WI38 (cell line): ENCODE measurements at regions not wholly inside any gene's neighbourhood (a gene's known extent, or its start where the extent isn't known, plus 50 kb on each side); places are given as distances from the start of the nearest gene placed in this dataset.

Experiments used
- H3K4me3 ChIP-seq: 2 replicates; pipeline ENCODE4 v1.5.1; 2011; ENCODE audit warnings: low read depth, mild to moderate bottlenecking, control low read depth, low read length
- TF ChIP-seq, protein P1 (sequence below): IDR thresholded peaks from 2 replicates; pipeline ENCODE4 v1.5.1; 2012; ENCODE audit warnings: low read depth, mild to moderate bottlenecking, control low read depth, low read length

DNA sequence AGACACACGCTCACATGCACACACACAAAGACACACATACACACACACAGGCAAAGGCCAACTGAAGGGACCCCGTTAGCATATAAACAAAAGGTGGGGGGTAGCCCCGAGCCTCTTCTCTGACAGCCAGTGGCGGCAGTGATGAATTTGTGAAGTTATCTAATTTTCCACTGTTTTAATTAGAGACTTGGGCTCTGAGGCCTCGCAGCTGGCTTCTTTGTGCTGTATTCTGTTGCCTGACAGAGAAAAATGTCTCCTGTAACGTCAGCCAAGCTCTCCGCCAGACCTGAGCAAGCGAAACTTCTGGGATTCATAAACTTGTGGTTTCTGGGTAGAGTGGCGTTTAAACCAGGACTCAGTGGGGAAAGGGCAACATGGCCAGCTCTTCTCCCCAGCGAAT, 113.9 kb upstream of the FOXF1 start:
- peak overlapping the region; percentile 31 for H3K4me3 ChIP-seq
- TF ChIP-seq, protein P1, sequence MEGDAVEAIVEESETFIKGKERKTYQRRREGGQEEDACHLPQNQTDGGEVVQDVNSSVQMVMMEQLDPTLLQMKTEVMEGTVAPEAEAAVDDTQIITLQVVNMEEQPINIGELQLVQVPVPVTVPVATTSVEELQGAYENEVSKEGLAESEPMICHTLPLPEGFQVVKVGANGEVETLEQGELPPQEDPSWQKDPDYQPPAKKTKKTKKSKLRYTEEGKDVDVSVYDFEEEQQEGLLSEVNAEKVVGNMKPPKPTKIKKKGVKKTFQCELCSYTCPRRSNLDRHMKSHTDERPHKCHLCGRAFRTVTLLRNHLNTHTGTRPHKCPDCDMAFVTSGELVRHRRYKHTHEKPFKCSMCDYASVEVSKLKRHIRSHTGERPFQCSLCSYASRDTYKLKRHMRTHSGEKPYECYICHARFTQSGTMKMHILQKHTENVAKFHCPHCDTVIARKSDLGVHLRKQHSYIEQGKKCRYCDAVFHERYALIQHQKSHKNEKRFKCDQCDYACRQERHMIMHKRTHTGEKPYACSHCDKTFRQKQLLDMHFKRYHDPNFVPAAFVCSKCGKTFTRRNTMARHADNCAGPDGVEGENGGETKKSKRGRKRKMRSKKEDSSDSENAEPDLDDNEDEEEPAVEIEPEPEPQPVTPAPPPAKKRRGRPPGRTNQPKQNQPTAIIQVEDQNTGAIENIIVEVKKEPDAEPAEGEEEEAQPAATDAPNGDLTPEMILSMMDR: no peak

DNA sequence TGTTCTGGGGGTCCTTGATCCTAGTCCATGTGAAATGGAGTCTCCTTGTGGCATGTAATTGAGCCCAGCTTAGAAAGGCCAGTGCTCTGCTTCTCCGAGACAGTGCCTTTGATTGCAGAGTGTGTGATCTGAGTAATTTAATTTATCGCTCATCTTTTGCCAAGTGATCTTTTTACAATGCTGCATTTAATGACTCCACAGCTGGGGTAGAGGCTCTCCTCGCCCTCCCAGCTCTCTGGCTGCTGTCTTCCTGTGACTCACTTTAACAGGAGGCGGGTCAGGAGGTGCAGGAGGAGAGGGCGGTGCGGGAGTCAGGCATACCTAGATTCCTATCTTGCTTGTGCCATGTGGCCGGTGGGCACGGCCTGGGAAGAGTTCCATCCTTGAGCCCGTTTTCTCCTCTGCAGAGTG, 113.4 kb upstream of the FOXF1 start:
- TF ChIP-seq, protein P1: no peak
- peak overlapping the region; percentile 31 for H3K4me3 ChIP-seq

DNA sequence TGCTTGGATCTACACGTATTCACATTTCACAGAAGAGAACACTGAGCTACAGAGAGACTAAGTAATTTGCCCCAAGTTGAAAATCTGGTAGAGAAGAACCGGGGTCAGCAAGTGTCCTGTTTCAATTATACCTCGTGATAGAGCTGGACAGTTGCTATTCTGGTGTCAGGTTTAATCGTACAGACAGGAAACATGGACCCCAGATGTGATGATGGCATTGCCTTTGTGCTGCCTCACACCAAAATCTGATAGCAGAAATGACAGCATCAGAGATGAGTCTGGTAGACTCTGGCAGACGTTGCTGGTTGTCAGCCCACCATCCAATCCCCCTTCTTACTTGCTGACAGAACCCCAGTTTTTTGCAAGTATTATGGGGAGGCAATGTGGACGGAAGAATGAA, 112.1 kb upstream of the FOXF1 start:
- TF ChIP-seq, protein P1: no peak
- H3K4me3 ChIP-seq: no peak overlapping the region

DNA sequence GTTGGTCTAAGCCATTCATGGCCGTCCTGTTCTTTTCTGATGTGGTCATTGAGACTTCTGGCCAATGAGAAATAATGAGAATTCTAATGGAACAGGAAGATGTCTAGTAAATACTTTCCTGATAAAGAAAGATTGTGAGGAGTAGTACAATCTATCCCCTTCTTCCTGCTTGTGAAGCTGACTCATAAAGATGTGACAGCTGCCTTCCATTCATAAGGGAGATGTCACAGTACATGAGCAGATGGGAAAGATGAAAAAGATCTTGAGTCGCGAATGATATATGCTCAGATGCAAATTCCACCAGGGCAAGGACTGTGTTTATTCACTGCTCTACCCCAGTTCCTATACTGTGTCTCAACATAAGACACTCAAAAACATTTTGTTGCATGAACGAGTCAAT, 111.7 kb upstream of the FOXF1 start:
- TF ChIP-seq, protein P1: no peak

DNA sequence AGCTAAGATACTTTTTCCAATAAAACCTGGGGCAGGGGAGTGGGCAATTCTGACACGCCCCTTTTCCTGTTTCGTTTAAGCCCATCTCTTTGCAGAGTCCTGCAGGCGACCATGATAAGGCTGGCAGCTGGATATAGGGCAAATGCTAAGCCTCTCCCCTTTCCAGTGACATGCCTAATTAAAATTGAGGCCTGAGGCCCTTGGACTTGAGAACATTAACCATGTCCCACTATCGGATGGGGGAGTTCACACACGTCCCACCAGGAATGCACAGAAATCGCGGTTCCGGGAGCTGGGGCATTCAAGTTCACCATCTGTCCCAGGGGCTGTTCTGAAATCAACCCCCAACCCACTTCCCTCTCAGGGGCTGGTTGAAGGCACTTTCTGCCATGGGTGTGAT, 109.2 kb upstream of the FOXF1 start:
- TF ChIP-seq, protein P1: no peak
- no peak overlapping the region for H3K4me3 ChIP-seq

More for the DNA sequence above, 111.7 kb upstream of the FOXF1 start:
- no peak overlapping the region for H3K4me3 ChIP-seq

DNA sequence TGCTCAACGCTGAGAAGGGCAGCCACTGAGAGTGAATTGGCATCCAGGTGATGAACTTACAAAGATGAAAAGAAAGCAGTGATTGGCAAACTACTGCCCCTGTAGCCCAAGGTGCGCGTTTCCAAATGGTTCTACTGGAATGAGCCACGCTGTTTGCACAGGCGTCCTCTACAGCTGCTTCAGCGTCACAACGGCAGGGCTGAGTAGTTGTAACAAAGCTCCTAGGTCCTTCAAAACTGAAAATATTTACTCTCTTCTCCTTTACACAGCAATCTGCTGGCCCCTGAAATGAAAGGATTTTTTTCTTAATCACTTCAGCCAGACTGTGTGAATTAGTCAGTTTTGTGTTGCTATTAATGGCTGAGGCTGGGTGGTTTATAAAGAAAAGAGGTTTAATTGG, 107.2 kb upstream of the FOXF1 start:
- no peak overlapping the region for H3K4me3 ChIP-seq
- TF ChIP-seq, protein P1: no peak

DNA sequence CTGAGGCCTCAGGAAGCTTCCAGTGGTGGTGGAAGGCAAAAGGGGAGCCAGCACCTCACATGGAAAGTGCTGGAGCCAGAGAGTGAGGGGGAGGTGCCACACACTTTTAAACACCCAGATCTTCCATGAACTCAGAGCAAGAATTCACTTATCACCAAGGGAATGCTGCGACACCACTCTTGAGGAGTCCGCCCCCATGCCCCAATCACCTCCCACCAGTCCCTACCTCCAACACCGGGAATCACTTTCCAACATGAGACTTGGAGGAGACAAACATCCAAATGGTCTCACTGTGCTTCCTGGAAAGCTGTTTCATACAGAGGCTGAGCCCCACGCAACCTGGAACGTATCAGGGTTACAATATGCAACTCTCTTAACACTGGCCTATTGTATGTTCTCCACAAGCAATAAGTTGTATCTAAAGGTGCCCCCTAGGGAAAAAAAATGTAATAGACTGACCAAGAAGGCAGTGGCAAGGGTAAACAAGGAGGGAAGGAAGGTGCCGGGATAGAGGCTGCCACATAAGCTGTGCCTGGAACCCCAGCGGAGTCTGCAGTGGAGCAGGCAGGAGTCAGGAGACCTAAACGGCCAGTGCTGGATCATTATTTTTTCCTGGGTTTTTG, 106.7 kb upstream of the FOXF1 start:
- TF ChIP-seq, protein P1: no peak
- no peak overlapping the region for H3K4me3 ChIP-seq
